GM12878 (cell line): ENCODE measurements at regions not wholly inside any gene's neighbourhood (a gene's known extent, or its start where the extent isn't known, plus 50 kb on each side); places are given as distances from the start of the nearest gene placed in this dataset.

Source experiments
- ATAC-seq: fragments of 200-7000 bp; cut with Tn5 transposase; 3 replicates; pipeline ENCODE4 v1.9.1; 2020; ENCODE audit warnings: mild to moderate bottlenecking, moderate library complexity
- BruUV-seq: library from RNA; stranded (reverse); fragments of 400-500 nt; replicated peaks from 2 replicates; lab custom pipeline; 2021; lab: Mats Ljungman, UMichigan
- CTCF ChIA-PET: fragments of 300-600 bp; sonication (Branson Sonifier 250); formaldehyde crosslinking; extraction: SDS; loops from one replicate; lab custom pipeline; 2021; ENCODE audit warnings: inconsistent platforms; lab: Yijun Ruan, JAX
- POLR2A ChIA-PET: fragments of 350-600 bp; formaldehyde crosslinking; extraction: SDS; loops from one replicate; lab custom pipeline; 2021; ENCODE audit warnings: inconsistent platforms; lab: Charles Lee
- RAD21 ChIA-PET: fragments of 300-600 bp; sonication (Branson Sonifier 250); formaldehyde crosslinking; loops from one replicate; lab custom pipeline; 2023; ENCODE audit warnings: antibody characterized with exemption; ENCODE audit not compliant: unreplicated experiment; lab: Charles Lee
- SMC1A ChIA-PET: fragments of 300-600 bp; sonication (Branson Sonifier 250); formaldehyde crosslinking; loops from one replicate; lab custom pipeline; 2023; ENCODE audit not compliant: unreplicated experiment, uncharacterized antibody; lab: Charles Lee
- DNase-seq: peaks from one replicate; pipeline ENCODE4 v3.0.0-alpha.2; 2011; ENCODE audit warnings: low read depth, low spot score
- FAIRE-seq: peaks from 3 replicates; lab custom pipeline; 2011; peaks lifted over from hg19 to GRCh38; lab: Jason Lieb, UNC
- H2AFZ ChIP-seq: 2 replicates; pipeline ENCODE4 v1.6.0; 2011; ENCODE audit warnings: low read depth, low read length, control low read depth; ENCODE audit not compliant: control insufficient read depth
- H3K27ac ChIP-seq: 2 replicates; pipeline ENCODE4 v1.5.1; 2011; ENCODE audit warnings: control low read depth; ENCODE audit not compliant: control insufficient read depth, insufficient read depth
- H3K27me3 ChIP-seq, 2 experiments: replicated peaks in 1 of 2; 2 replicates each; pipeline versions ENCODE4 v1.6.0 to v1.6.1; 2011; ENCODE audit warnings: low read length in 1 of 2; ENCODE audit not compliant: control insufficient read depth in 2 of 2, insufficient read depth in 2 of 2
- H3K36me3 ChIP-seq, 2 experiments: 2 replicates each; pipeline ENCODE4 v1.5.1; 2011; ENCODE audit warnings: low read length in 1 of 2; ENCODE audit not compliant: control insufficient read depth in 2 of 2, insufficient read depth in 2 of 2
- H3K4me1 ChIP-seq: 2 replicates; pipeline ENCODE4 v1.6.1; 2011; ENCODE audit warnings: mild to moderate bottlenecking, low read length, moderate library complexity, mixed read lengths; ENCODE audit not compliant: control insufficient read depth, insufficient read depth
- H3K4me2 ChIP-seq: 2 replicates; pipeline ENCODE4 v1.6.0; 2011; ENCODE audit warnings: control low read depth; ENCODE audit not compliant: control insufficient read depth, insufficient read depth
- H3K4me3 ChIP-seq: fragments of 200-600 bp; sonication (generic); 2 replicates; pipeline ENCODE4 v1.5.1; 2016
- H3K79me2 ChIP-seq: 2 replicates; pipeline ENCODE4 v1.6.0; 2011; ENCODE audit warnings: low read length; ENCODE audit not compliant: control insufficient read depth, insufficient read depth
- H3K9ac ChIP-seq: 2 replicates; pipeline ENCODE4 v1.8.0; 2011; ENCODE audit warnings: low read length, control low read depth, mixed read lengths; ENCODE audit not compliant: control insufficient read depth, insufficient read depth
- H3K9me3 ChIP-seq: replicated peaks from 3 replicates; pipeline ENCODE4 v1.5.1; 2011; ENCODE audit warnings: mild to moderate bottlenecking, low read length; ENCODE audit not compliant: control insufficient read depth, insufficient read depth
- H4K20me1 ChIP-seq: 2 replicates; pipeline ENCODE4 v1.6.0; 2011; ENCODE audit not compliant: control insufficient read depth, insufficient read depth
- BCL11A ChIP-seq: IDR thresholded peaks from 2 replicates; pipeline ENCODE4 v1.6.1; 2011; ENCODE audit warnings: low read depth, low read length
- CBX3 ChIP-seq: fragments of 200-600 bp; sonication (generic); IDR thresholded peaks from 2 replicates; pipeline ENCODE4 v1.6.1; 2016; ENCODE audit warnings: low read depth, borderline replicate concordance
- EP300 ChIP-seq, 2 experiments: fragments of 150-350 bp in 1 of 2; IDR thresholded peaks; 2 replicates each; pipeline ENCODE4 v1.6.1; 2011 to 2012; ENCODE audit warnings: low read depth in 2 of 2, low read length in 2 of 2, borderline replicate concordance in 1 of 2, improper control_type of control experiment in 1 of 2, inconsistent platforms in 1 of 2; ENCODE audit not compliant: control insufficient read depth in 1 of 2
- ETV6 ChIP-seq, 2 experiments: fragments of 450-650 bp in 1 of 2; IDR thresholded peaks in 1 of 2; conservative IDR thresholded peaks in 1 of 2; 2 replicates each; pipeline ENCODE4 v1.6.1; 2014; ENCODE audit warnings: antibody characterized with exemption in 1 of 2, borderline replicate concordance in 1 of 2, low read depth in 1 of 2, mild to moderate bottlenecking in 1 of 2, moderate library complexity in 1 of 2
- HDAC6 ChIP-seq: fragments of 200-600 bp; sonication (generic); IDR thresholded peaks from one replicate; pipeline ENCODE4 v1.8.0; 2017; ENCODE audit warnings: antibody characterized with exemption; ENCODE audit not compliant: unreplicated experiment
- IKZF2 ChIP-seq, 2 experiments: fragments of 450-650 bp; IDR thresholded peaks; 2 replicates each; pipeline ENCODE4 v1.6.1; 2017; ENCODE audit warnings: mild to moderate bottlenecking in 2 of 2, moderate library complexity in 2 of 2
- KAT2A ChIP-seq: conservative IDR thresholded peaks from 2 replicates; pipeline ENCODE4 v1.6.1; 2011; ENCODE audit warnings: low read depth, low read length; ENCODE audit not compliant: control insufficient read depth
- MEF2A ChIP-seq: IDR thresholded peaks from 2 replicates; pipeline ENCODE4 v1.6.1; 2011; ENCODE audit warnings: low read depth, mild to moderate bottlenecking, low read length, moderate library complexity; ENCODE audit not compliant: insufficient read depth
- MEF2B ChIP-seq: fragments of 450-650 bp; IDR thresholded peaks from 2 replicates; pipeline ENCODE4 v1.6.1; 2018; ENCODE audit warnings: mild to moderate bottlenecking, moderate library complexity; ENCODE audit not compliant: partially characterized antibody, poor library complexity, severe bottlenecking
- NR2C2 ChIP-seq: IDR thresholded peaks from 2 replicates; pipeline ENCODE4 v1.6.1; 2011; ENCODE audit warnings: borderline replicate concordance, low read depth; ENCODE audit not compliant: control insufficient read depth, insufficient read length
- NRF1 ChIP-seq: conservative IDR thresholded peaks from 2 replicates; pipeline ENCODE4 v1.6.1; 2011; ENCODE audit warnings: mild to moderate bottlenecking, low read depth, low read length, improper control_type of control experiment
- PAX8 ChIP-seq: fragments of 450-650 bp; IDR thresholded peaks from 2 replicates; pipeline ENCODE4 v1.6.1; 2017; ENCODE audit warnings: mild to moderate bottlenecking, moderate library complexity
- PKNOX1 ChIP-seq: fragments of 450-650 bp; IDR thresholded peaks from 2 replicates; pipeline ENCODE4 v1.6.1; 2016; ENCODE audit warnings: mild to moderate bottlenecking
- RFX5 ChIP-seq: IDR thresholded peaks from 2 replicates; pipeline ENCODE4 v1.6.1; 2011; ENCODE audit warnings: low read depth, low read length, improper control_type of control experiment
- SPI1 ChIP-seq: IDR thresholded peaks from 2 replicates; pipeline ENCODE4 v1.6.1; 2011; ENCODE audit warnings: low read depth, mild to moderate bottlenecking, low read length, moderate library complexity, borderline replicate concordance; ENCODE audit not compliant: insufficient read depth
- SUPT20H ChIP-seq: IDR thresholded peaks from 2 replicates; pipeline ENCODE4 v1.6.1; 2011; ENCODE audit warnings: low read depth, mild to moderate bottlenecking, low read length, moderate library complexity, borderline replicate concordance; ENCODE audit not compliant: control insufficient read depth
- TCF12 ChIP-seq: IDR thresholded peaks from 2 replicates; pipeline ENCODE4 v1.6.1; 2011; ENCODE audit warnings: low read depth, mild to moderate bottlenecking, low read length
- TCF3 ChIP-seq: IDR thresholded peaks from 2 replicates; pipeline ENCODE4 v1.6.1; 2012; ENCODE audit warnings: low read depth, mild to moderate bottlenecking, low read length, borderline replicate concordance; ENCODE audit not compliant: insufficient read depth
- WRNIP1 ChIP-seq: IDR thresholded peaks from 2 replicates; pipeline ENCODE4 v1.6.1; 2011; ENCODE audit warnings: low read depth, low read length, improper control_type of control experiment, borderline replicate concordance
- YY1 ChIP-seq: IDR thresholded peaks from 2 replicates; pipeline ENCODE4 v1.6.1; 2011; ENCODE audit warnings: low read depth, mild to moderate bottlenecking, low read length
- ZNF622 ChIP-seq: fragments of 450-650 bp; IDR thresholded peaks from 2 replicates; pipeline ENCODE4 v1.6.1; 2017; ENCODE audit warnings: mild to moderate bottlenecking, inconsistent platforms
- ZSCAN29 ChIP-seq: fragments of 450-650 bp; IDR thresholded peaks from 2 replicates; pipeline ENCODE4 v1.6.1; 2017; ENCODE audit warnings: mild to moderate bottlenecking, moderate library complexity
- WGBS: methylation state at CpG from one replicate; pipeline ENCODE4 v1.1.6; 2016; ENCODE audit warnings: low lambda C conversion rate; ENCODE audit not compliant: insufficient replicate concordance, insufficient coverage; ENCODE audit errors: missing lambda C conversion rate; 5-methylcytosine and 5-hydroxymethylcytosine counted together
- in situ Hi-C: fragments of 300-500 bp; cut with MboI; formaldehyde crosslinking; loops from 9 replicates; pipeline ENCODE4 v1.14.3; 2018; ENCODE audit warnings: mixed read lengths
- intact Hi-C: fragments of 100-400 bp; cut with micrococcal nuclease; formaldehyde crosslinking; loops from one replicate; pipeline ENCODE4 v1.14.2; 2022; ENCODE audit not compliant: unreplicated experiment

GRCh38 chr10:108899670-108900069 lies 1023.6 kb downstream of the XPNPEP1 start (continued):
- TF ChIP-seq ZSCAN29 (no peak), NR2C2 (no peak), NRF1 (no peak), WRNIP1 (no peak), CBX3 (no peak), SUPT20H (no peak), RFX5 (no peak), TCF12 (no peak)
- TF ChIP-seq, all 136 proteins: peak for 0

GRCh38 chr10:108894402-108895301 lies 1028.7 kb downstream of the XPNPEP1 start:
- ATAC-seq (peak; percentile 83), DNase-seq (peak; percentile 47), FAIRE-seq (no peak)
- WGBS = 31% methylated on average over 6 of the region's 8 CpGs
- Histone ChIP-seq H3K4me2 (peak overlapping the region; percentile 50), H3K36me3 (no peaks in the 10 kb centered on the region), H3K4me3 (no peak overlapping the region), H3K9me3 (no peaks in the 10 kb centered on the region; the same call in 1 of the 3 replicates), H3K27ac (no peak overlapping the region), H3K9ac (no peak overlapping the region), H3K79me2 (no peaks in the 10 kb centered on the region), H3K27me3 (no peaks in the 10 kb centered on the region), H4K20me1 (no peaks in the 10 kb centered on the region), H2AFZ (no peak overlapping the region; the same call in 1 of the 2 replicates), H3K4me1 (no peaks in the 10 kb centered on the region; the same call in 1 of the 2 replicates)
- ChIA-PET SMC1A (interaction anchor here (0.7 kb wide), 1 partner anchor 1420 kb away, joined by 3 read pairs; no protein-coding TSS in a partner anchor), RAD21 (no interaction called here), POLR2A (no interaction called here), CTCF (no interaction called here)
- in situ Hi-C loops (no loop called here), intact Hi-C loops (loop anchor here (2.0 kb wide), 1 partner anchor 44 kb away; no protein-coding TSS in a partner anchor)
- no TSS peak for BruUV-seq
- peak; percentile 8 for TF ChIP-seq MEF2B
- no peak for TF ChIP-seq YY1
- peak; percentile 72; the same call in 1 of the 2 replicates for TF ChIP-seq SPI1
- TF ChIP-seq PKNOX1 = peak; percentile 58
- TF ChIP-seq HDAC6 = no peak
- no peak for TF ChIP-seq KAT2A
- 0 out of 2 replicates have a peak, but pooled peaks have one; percentile 22 for TF ChIP-seq MEF2A
- TF ChIP-seq EP300 (IDR thresholded peaks at IDR 0.05; ENCODE audit: borderline replicate concordance in 1 of 2, control insufficient read depth in 1 of 2, low read depth in 2 of 2, low read length in 2 of 2) = peak; percentile 30 to 42; a peak in 1 of 4 replicates
- TF ChIP-seq TCF3 = 0 out of 2 replicates have a peak, but pooled peaks have one; percentile 29
- TF ChIP-seq ETV6 (conservative IDR thresholded peaks at IDR 0.05 in 1 of 2, IDR thresholded peaks at IDR 0.05 in 1 of 2; ENCODE audit: borderline replicate concordance in 1 of 2, low read depth in 1 of 2) = peak in 1 of 2 experiments; percentile 90; a peak in 2 of 4 replicates
- peak; percentile 63; the same call in 1 of the 2 replicates for TF ChIP-seq TCF12
- no peak for TF ChIP-seq PAX8
- peak; percentile 63 to 65; a peak in 3 of 4 replicates for TF ChIP-seq IKZF2 (IDR thresholded peaks at IDR 0.05)
- TF ChIP-seq ZNF622 = no peak
- TF ChIP-seq BCL11A = peak; percentile 66
